Embryonic facial prominence (tissue), 1 donor: ENCODE measurements at regions not wholly inside any gene's neighbourhood (a gene's known extent, or its start where the extent isn't known, plus 50 kb on each side); places are given as distances from the start of the nearest gene placed in this dataset.

Experiments used
- DNase-seq: peaks from one replicate; pipeline ENCODE4 v3.0.0-alpha.2; 2016; ENCODE audit errors: extremely low spot score

GRCh38 chr6:126747728-126748540, 370.5 kb upstream of the RSPO3 start:
- DNase-seq: peak; percentile 23

- DNase-seq: no peak
Observed at GRCh38 chr6:126753606-126754005, 364.9 kb upstream of the RSPO3 start.

- no peak for DNase-seq
Observed at GRCh38 chr6:126761854-126762253, 356.6 kb upstream of the RSPO3 start.

GRCh38 chr6:126764104-126764503, 354.4 kb upstream of the RSPO3 start:
- no peak for DNase-seq

- DNase-seq: no peak
Observed at GRCh38 chr6:126764671-126765070, 353.8 kb upstream of the RSPO3 start.

- no peak for DNase-seq
Observed at GRCh38 chr6:126766820-126767219, 351.7 kb upstream of the RSPO3 start.

- DNase-seq: no peak
Observed at GRCh38 chr6:126767711-126768110, 350.8 kb upstream of the RSPO3 start.

- no peak for DNase-seq
Observed at GRCh38 chr6:126770176-126770575, 348.3 kb upstream of the RSPO3 start.

GRCh38 chr6:126773112-126773805, 345.2 kb upstream of the RSPO3 start:
- no peak for DNase-seq

GRCh38 chr6:126779331-126779730, 339.1 kb upstream of the RSPO3 start:
- no peak for DNase-seq

GRCh38 chr6:126781582-126781981, 336.9 kb upstream of the RSPO3 start:
- DNase-seq: no peak

GRCh38 chr6:126784161-126784790, 334.2 kb upstream of the RSPO3 start:
- no peak for DNase-seq

GRCh38 chr6:126786262-126786661, 332.2 kb upstream of the RSPO3 start:
- DNase-seq: no peak

- DNase-seq: no peak
Observed at GRCh38 chr6:126787635-126788034, 330.8 kb upstream of the RSPO3 start.

GRCh38 chr6:126788861-126789365, 329.6 kb upstream of the RSPO3 start:
- DNase-seq: no peak

- DNase-seq: no peak
Observed at GRCh38 chr6:126792340-126793085, 326.0 kb upstream of the RSPO3 start.

GRCh38 chr6:126795161-126795560, 323.3 kb upstream of the RSPO3 start:
- no peak for DNase-seq

- DNase-seq: no peak
Observed at GRCh38 chr6:126797981-126798380, 320.5 kb upstream of the RSPO3 start.

GRCh38 chr6:126803769-126804168, 314.7 kb upstream of the RSPO3 start:
- no peak for DNase-seq

GRCh38 chr6:126804332-126805064, 314.0 kb upstream of the RSPO3 start:
- DNase-seq: no peak

- DNase-seq: no peak
Observed at GRCh38 chr6:126805861-126806260, 312.6 kb upstream of the RSPO3 start.
